Vagina (tissue), 2 donors: ENCODE measurements at regions not wholly inside any gene's neighbourhood (a gene's known extent, or its start where the extent isn't known, plus 50 kb on each side); places are given as distances from the start of the nearest gene placed in this dataset.

Source experiments
- DNase-seq, 2 donors: peaks; one replicate each; pipeline ENCODE4 v3.0.0-alpha.2; 2017; ENCODE audit errors: extremely low spot score in 2 of 2
- H3K27ac ChIP-seq: fragments of 200-600 bp; sonication (generic); one replicate; pipeline ENCODE4 v1.5.1; 2019
- H3K27me3 ChIP-seq: fragments of 200-600 bp; sonication (generic); one replicate; pipeline ENCODE4 v1.5.1; 2019
- H3K36me3 ChIP-seq, 2 donors: fragments of 200-600 bp; sonication (generic); one replicate each; pipeline ENCODE4 v1.5.1; 2017 to 2019
- H3K4me1 ChIP-seq: fragments of 200-600 bp; sonication (generic); one replicate; pipeline ENCODE4 v1.5.1; 2019
- H3K4me3 ChIP-seq, 2 donors: fragments of 200-600 bp; sonication (generic); 1 replicate in 1 of 2; 2 replicates in 1 of 2; pipeline ENCODE4 v1.5.1; 2016 to 2019
- H3K9me3 ChIP-seq: fragments of 200-600 bp; sonication (generic); one replicate; pipeline ENCODE4 v1.5.1; 2019
- POLR2A ChIP-seq, 2 donors: fragments of 450-650 bp; IDR thresholded peaks; one replicate each; pipeline ENCODE4 v1.6.1; 2017; ENCODE audit warnings: antibody characterized with exemption in 2 of 2, mild to moderate bottlenecking in 2 of 2, moderate library complexity in 2 of 2
- POLR2AphosphoS5 ChIP-seq, 2 donors: sonication (generic); formaldehyde crosslinking; IDR thresholded peaks; one replicate each; pipeline ENCODE4 v1.9.0; 2017; ENCODE audit warnings: antibody characterized with exemption in 2 of 2, mild to moderate bottlenecking in 2 of 2, low read depth in 1 of 2; ENCODE audit not compliant: insufficient read depth in 1 of 2
- intact Hi-C: fragments of 100-400 bp; cut with DNase I; formaldehyde crosslinking; loops from one replicate; pipeline ENCODE4 v1.15.1; 2023
- TF ChIP-seq, protein P1 (sequence below), 3 experiments: fragments of 450-650 bp in 2 of 3; fragments of 200-600 bp in 1 of 3; sonication (generic) in 1 of 3; IDR thresholded peaks; one replicate each; pipeline ENCODE4 v1.5.1; 2017 to 2019; ENCODE audit warnings: antibody characterized with exemption in 3 of 3, mild to moderate bottlenecking in 2 of 3, moderate library complexity in 2 of 3

DNA sequence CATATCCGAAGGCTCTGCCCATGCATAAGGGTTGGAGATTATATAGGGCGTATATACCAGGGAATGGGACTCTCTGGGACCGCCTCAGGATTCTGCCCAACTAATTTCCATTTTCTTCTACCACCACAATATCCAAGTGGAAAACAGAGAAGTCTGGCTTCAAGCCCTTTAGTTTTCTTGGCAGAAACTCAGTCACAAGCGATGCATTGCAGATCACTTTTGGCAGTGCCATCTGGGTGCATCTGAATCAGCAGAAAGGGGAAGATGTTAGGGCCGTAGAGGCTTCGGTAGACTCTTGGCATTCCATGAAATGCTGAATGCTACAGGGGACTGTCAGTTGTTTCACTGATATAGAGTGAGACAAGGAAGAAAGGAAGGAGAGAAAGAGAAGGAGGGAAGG, 94.1 kb upstream of the FAM9B start:
- Histone ChIP-seq H3K27me3 (no peaks in the 10 kb centered on the region), H3K4me1 (no peaks in the 10 kb centered on the region), H3K27ac (no peak overlapping the region), H3K36me3 (no peaks in the 10 kb centered on the region), H3K9me3 (no peaks in the 10 kb centered on the region), H3K4me3 (no peak overlapping the region)
- intact Hi-C loops = no loop called here
- TF ChIP-seq POLR2AphosphoS5 (IDR thresholded peaks at IDR 0.05; ENCODE audit: insufficient read depth in 1 of 2, low read depth in 1 of 2) (no peak), POLR2A (IDR thresholded peaks at IDR 0.05) (no peak)
- TF ChIP-seq, protein P1, sequence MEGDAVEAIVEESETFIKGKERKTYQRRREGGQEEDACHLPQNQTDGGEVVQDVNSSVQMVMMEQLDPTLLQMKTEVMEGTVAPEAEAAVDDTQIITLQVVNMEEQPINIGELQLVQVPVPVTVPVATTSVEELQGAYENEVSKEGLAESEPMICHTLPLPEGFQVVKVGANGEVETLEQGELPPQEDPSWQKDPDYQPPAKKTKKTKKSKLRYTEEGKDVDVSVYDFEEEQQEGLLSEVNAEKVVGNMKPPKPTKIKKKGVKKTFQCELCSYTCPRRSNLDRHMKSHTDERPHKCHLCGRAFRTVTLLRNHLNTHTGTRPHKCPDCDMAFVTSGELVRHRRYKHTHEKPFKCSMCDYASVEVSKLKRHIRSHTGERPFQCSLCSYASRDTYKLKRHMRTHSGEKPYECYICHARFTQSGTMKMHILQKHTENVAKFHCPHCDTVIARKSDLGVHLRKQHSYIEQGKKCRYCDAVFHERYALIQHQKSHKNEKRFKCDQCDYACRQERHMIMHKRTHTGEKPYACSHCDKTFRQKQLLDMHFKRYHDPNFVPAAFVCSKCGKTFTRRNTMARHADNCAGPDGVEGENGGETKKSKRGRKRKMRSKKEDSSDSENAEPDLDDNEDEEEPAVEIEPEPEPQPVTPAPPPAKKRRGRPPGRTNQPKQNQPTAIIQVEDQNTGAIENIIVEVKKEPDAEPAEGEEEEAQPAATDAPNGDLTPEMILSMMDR (IDR thresholded peaks at IDR 0.05) = no peak
- no peak for DNase-seq

DNA sequence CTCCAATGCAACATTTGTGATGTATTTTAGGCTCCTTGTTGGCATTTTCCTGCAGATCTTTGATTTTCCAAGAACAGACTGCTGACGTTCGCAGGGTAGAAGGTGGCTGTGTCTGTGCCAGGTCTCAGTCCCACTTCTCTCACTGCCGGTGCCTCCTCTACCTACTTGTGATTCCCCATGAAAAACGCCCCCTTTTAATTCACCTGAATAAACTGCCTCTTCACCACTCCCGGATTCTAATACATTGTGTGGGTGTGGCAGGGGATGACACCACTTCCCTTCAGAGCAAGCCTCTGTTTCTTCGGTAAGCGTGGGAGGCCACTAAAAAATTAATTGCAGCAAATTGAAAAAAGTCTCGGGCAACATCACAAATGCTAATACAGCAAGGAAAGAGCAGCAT, 96.1 kb upstream of the FAM9B start:
- H3K36me3 ChIP-seq = no peaks in the 10 kb centered on the region
- no peaks in the 10 kb centered on the region for H3K27me3 ChIP-seq
- intact Hi-C loops = no loop called here
- H3K4me3 ChIP-seq = no peak overlapping the region
- DNase-seq = no peak
- H3K9me3 ChIP-seq = no peaks in the 10 kb centered on the region
- TF ChIP-seq, protein P1 (IDR thresholded peaks at IDR 0.05) = no peak
- TF ChIP-seq POLR2A (IDR thresholded peaks at IDR 0.05) (no peak), POLR2AphosphoS5 (IDR thresholded peaks at IDR 0.05; ENCODE audit: insufficient read depth in 1 of 2, low read depth in 1 of 2) (no peak)
- H3K4me1 ChIP-seq = no peaks in the 10 kb centered on the region
- no peak overlapping the region for H3K27ac ChIP-seq

DNA sequence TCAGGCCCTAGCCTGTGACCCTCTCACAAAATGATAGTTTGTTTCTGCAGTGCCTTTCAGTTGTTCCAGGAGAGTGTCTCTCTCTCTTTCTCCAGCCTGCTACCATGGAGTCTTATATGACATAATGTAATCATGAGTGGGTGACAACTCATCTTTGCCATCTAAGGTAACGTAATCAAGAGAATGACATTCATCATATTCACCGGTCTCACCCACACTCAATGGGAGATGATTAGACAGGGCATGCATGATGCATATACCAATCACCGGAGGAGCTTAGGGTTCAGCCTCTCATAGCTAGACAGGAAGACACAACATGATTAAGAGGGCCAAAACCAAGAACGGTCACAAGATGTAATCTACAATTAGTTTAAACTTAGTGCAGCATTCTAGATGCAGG, 97.1 kb upstream of the FAM9B start:
- no peaks in the 10 kb centered on the region for H3K4me1 ChIP-seq
- no peaks in the 10 kb centered on the region for H3K36me3 ChIP-seq
- no peaks in the 10 kb centered on the region for H3K9me3 ChIP-seq
- DNase-seq = no peak
- TF ChIP-seq POLR2AphosphoS5 (IDR thresholded peaks at IDR 0.05; ENCODE audit: insufficient read depth in 1 of 2, low read depth in 1 of 2) (no peak), POLR2A (IDR thresholded peaks at IDR 0.05) (no peak)
- TF ChIP-seq, protein P1 (IDR thresholded peaks at IDR 0.05) = no peak
- no peaks in the 10 kb centered on the region for H3K27me3 ChIP-seq
- H3K4me3 ChIP-seq = no peak overlapping the region
- intact Hi-C loops = no loop called here
- H3K27ac ChIP-seq = no peak overlapping the region

DNA sequence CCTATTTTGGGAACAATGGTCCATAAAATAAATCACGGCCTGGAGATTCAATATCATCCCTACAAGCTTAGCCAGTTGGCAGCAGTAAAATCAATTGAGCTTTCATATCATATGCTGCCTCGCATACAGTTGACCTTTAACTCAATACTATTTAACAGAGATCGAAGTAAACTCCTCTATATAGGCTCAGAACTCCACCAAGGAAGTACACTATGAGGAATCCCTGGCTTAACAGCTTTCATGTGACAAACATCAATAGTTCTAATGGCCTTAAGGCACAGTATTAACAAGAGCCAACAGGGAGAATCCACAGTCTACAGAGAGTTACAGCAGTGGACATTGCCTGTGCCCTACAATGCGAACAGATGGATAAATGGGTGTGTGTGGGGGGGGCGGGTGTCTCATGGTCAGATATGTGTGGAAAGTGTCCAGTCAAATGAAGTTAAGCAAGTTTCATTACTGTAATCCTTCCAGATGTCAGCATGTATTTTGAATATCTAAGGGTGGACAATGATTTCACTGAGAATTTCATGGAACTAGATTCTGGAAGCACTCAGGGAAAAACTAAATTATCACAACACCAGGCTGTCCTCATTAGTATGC, 98.2 kb upstream of the FAM9B start:
- Histone ChIP-seq H3K4me1 (no peaks in the 10 kb centered on the region), H3K4me3 (no peak overlapping the region), H3K27ac (no peak overlapping the region), H3K36me3 (no peaks in the 10 kb centered on the region), H3K27me3 (no peaks in the 10 kb centered on the region), H3K9me3 (no peaks in the 10 kb centered on the region)
- no peak for TF ChIP-seq POLR2AphosphoS5 (IDR thresholded peaks at IDR 0.05; ENCODE audit: insufficient read depth in 1 of 2, low read depth in 1 of 2)
- TF ChIP-seq, protein P1 (IDR thresholded peaks at IDR 0.05) = no peak
- TF ChIP-seq POLR2A (IDR thresholded peaks at IDR 0.05) = no peak
- DNase-seq = no peak
- intact Hi-C loops = no loop called here

DNA sequence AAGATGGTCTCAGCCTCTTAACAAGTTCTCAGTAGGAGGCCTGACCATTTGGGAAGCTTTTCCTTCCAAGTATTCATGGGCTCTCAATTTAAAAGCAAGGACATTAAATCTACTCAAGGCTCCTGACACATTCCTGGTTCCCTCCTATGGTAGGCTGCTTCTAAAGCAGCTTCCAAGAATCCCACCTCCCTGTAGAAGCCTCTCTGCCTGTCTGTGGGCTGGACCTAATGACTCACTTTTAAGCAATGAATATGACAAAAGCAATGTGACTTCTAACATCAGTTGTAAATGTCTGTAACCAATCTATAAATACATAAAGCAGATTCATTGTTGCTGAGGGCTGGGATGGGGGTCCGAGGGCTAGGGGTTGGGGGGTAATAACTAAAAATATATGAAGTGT, 99.5 kb upstream of the FAM9B start:
- no peaks in the 10 kb centered on the region for H3K36me3 ChIP-seq
- H3K9me3 ChIP-seq = no peaks in the 10 kb centered on the region
- no peaks in the 10 kb centered on the region for H3K4me1 ChIP-seq
- TF ChIP-seq POLR2A (IDR thresholded peaks at IDR 0.05) = no peak
- TF ChIP-seq, protein P1 (IDR thresholded peaks at IDR 0.05) = no peak
- no peak overlapping the region for H3K4me3 ChIP-seq
- no peak overlapping the region for H3K27ac ChIP-seq
- intact Hi-C loops = no loop called here
- no peak for DNase-seq
- H3K27me3 ChIP-seq = no peaks in the 10 kb centered on the region
